ENCODE measurements at regions not wholly inside any gene's neighbourhood (a gene's known extent, or its start where the extent isn't known, plus 50 kb on each side); places are given as distances from the start of the nearest gene placed in this dataset.

DNA sequence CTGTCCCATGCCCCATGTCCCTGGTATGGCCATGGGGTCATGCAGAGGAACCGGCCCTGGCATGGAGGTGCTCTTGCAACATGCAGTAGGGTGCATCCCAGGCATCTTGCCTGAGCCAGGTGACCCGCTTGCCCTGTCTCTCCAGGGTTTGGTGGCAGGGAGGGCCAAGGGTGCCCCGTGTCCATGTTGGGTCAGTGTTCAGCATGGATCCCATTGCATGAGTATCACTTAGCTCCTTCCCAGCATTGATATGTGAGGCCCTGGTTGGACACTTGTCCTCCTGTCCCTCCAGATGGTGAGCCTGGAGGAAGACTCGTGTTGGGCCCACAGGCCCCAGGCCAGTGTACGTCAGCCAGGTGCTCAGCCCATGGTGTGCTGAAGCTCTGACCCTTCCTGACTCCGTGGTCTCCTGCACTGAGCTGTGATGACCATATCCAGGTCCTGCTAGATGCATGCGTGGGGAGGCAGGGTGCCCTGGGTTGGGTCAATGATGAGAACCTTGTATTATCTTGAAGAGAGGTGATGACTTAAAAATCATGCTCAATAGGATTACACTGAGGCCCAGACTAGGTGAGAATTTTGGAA is 205.0 kb downstream of the UBE3A start:
- dilution Hi-C loops (cut with HindIII; ENCODE audit: low sequenced_read_pairs, unreplicated experiment), result no loop called here
- WGBS, 2 experiments (ENCODE audit: extremely low coverage in 2 of 2, insufficient read length in 1 of 2), result 39% methylated on average over 4 of the region's 7 CpGs; no CpG with 5 or more reads in 1 of the 2 experiments
- no peak overlapping the region for H3K4ac ChIP-seq (ENCODE audit: low read depth, low read length)
- no peak overlapping the region for H2AK9ac ChIP-seq (replicated peaks; ENCODE audit: low read depth, low read length, poor library complexity)
- no peak overlapping the region for H3K56ac ChIP-seq (ENCODE audit: extremely low read depth, insufficient read depth, low read length)
- no peak overlapping the region for H2BK20ac ChIP-seq (ENCODE audit: low read depth, low read length)
- no TSS peak for BruUV-seq (replicated peaks)
- ChIA-PET POLR2A (ENCODE audit: unreplicated experiment) (no interaction called here), CTCF (no interaction called here)
- no peak overlapping the region for H3K18ac ChIP-seq (ENCODE audit: low read depth, low read length)
- H3K4me3 ChIP-seq (ENCODE audit: insufficient read depth, low read depth, low read length), result no peak overlapping the region
- H2BK120ac ChIP-seq (ENCODE audit: low read depth, low read length), result no peak overlapping the region
- in situ Hi-C loops (cut with MboI; ENCODE audit: low sequenced_read_pairs), result no loop called here
- H2BK15ac ChIP-seq (ENCODE audit: low read depth, low read length), result no peak overlapping the region
- no peak overlapping the region for H3K4me2 ChIP-seq (ENCODE audit: low read depth, low read length)
- DNase-seq (no peak), ATAC-seq (ENCODE audit: low read depth) (no peak)
- no peaks in the 10 kb centered on the region for H3K27me3 ChIP-seq (ENCODE audit: control insufficient read depth, insufficient read depth, low read length)
- no peak overlapping the region for H3K23ac ChIP-seq (ENCODE audit: low read depth, low read length)
- H4K8ac ChIP-seq (ENCODE audit: low read depth in 2 of 2, low read length in 2 of 2), result no peak overlapping the region
- H3K9ac ChIP-seq (ENCODE audit: low read depth, low read length), result no peak overlapping the region
- H3K9me3 ChIP-seq (ENCODE audit: control insufficient read depth, insufficient read depth, low read length), result peaks cover 73% of the 10 kb centered on the region
- no peak overlapping the region for H3K14ac ChIP-seq (replicated peaks; ENCODE audit: low read depth, low read length)
- H3K36me3 ChIP-seq (ENCODE audit: control insufficient read depth, insufficient read depth, low read length), result no peaks in the 10 kb centered on the region
- H4K20me1 ChIP-seq (ENCODE audit: insufficient read depth, low read length), result no peaks in the 10 kb centered on the region
- no peak overlapping the region for H2BK5ac ChIP-seq (ENCODE audit: low read depth, low read length, poor library complexity, severe bottlenecking)
- TF ChIP-seq MXI1 (IDR thresholded peaks at IDR 0.05; ENCODE audit: borderline replicate concordance, low read depth, low read length) (no peak), RFX5 (IDR thresholded peaks at IDR 0.05; ENCODE audit: low read depth, low read length) (no peak), MAFK (IDR thresholded peaks at IDR 0.05; ENCODE audit: low read depth, low read length) (no peak), BHLHE40 (IDR thresholded peaks at IDR 0.05; ENCODE audit: low read depth, low read length) (no peak), NFE2L2 (IDR thresholded peaks at IDR 0.05; ENCODE audit: low read depth, low read length) (no peak), SMC3 (IDR thresholded peaks at IDR 0.05; ENCODE audit: low read depth, low read length) (no peak), MAZ (IDR thresholded peaks at IDR 0.05; ENCODE audit: borderline replicate concordance, low read depth, low read length) (no peak), CHD1 (IDR thresholded peaks at IDR 0.05; ENCODE audit: low read depth, low read length) (no peak), RAD21 (IDR thresholded peaks at IDR 0.05; ENCODE audit: low read length) (no peak), POLR2A (IDR thresholded peaks at IDR 0.05; ENCODE audit: low read depth, low read length) (no peak), CEBPB (IDR thresholded peaks at IDR 0.05; ENCODE audit: low read depth, low read length) (no peak), RCOR1 (IDR thresholded peaks at IDR 0.05; ENCODE audit: insufficient replicate concordance, low read length) (no peak), FOS (IDR thresholded peaks at IDR 0.05; ENCODE audit: low read depth, low read length) (no peak)
- TF ChIP-seq, protein P1, sequence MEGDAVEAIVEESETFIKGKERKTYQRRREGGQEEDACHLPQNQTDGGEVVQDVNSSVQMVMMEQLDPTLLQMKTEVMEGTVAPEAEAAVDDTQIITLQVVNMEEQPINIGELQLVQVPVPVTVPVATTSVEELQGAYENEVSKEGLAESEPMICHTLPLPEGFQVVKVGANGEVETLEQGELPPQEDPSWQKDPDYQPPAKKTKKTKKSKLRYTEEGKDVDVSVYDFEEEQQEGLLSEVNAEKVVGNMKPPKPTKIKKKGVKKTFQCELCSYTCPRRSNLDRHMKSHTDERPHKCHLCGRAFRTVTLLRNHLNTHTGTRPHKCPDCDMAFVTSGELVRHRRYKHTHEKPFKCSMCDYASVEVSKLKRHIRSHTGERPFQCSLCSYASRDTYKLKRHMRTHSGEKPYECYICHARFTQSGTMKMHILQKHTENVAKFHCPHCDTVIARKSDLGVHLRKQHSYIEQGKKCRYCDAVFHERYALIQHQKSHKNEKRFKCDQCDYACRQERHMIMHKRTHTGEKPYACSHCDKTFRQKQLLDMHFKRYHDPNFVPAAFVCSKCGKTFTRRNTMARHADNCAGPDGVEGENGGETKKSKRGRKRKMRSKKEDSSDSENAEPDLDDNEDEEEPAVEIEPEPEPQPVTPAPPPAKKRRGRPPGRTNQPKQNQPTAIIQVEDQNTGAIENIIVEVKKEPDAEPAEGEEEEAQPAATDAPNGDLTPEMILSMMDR (conservative IDR thresholded peaks at IDR 0.05; ENCODE audit: low read depth, low read length), result no peak
- TF ChIP-seq, protein P2, sequence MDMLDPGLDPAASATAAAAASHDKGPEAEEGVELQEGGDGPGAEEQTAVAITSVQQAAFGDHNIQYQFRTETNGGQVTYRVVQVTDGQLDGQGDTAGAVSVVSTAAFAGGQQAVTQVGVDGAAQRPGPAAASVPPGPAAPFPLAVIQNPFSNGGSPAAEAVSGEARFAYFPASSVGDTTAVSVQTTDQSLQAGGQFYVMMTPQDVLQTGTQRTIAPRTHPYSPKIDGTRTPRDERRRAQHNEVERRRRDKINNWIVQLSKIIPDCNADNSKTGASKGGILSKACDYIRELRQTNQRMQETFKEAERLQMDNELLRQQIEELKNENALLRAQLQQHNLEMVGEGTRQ (IDR thresholded peaks at IDR 0.05; ENCODE audit: low read depth, low read length), result no peak
- TF ChIP-seq, protein P3, sequence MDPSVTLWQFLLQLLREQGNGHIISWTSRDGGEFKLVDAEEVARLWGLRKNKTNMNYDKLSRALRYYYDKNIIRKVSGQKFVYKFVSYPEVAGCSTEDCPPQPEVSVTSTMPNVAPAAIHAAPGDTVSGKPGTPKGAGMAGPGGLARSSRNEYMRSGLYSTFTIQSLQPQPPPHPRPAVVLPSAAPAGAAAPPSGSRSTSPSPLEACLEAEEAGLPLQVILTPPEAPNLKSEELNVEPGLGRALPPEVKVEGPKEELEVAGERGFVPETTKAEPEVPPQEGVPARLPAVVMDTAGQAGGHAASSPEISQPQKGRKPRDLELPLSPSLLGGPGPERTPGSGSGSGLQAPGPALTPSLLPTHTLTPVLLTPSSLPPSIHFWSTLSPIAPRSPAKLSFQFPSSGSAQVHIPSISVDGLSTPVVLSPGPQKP (IDR thresholded peaks at IDR 0.05; ENCODE audit: borderline replicate concordance, low read depth, low read length), result no peak
- no peaks in the 10 kb centered on the region for H3K4me1 ChIP-seq (ENCODE audit: control insufficient read depth, insufficient read depth, low read length)
- intact Hi-C loops (cut with micrococcal nuclease), result no loop called here
- H2AFZ ChIP-seq (replicated peaks; ENCODE audit: low read length, poor library complexity), result no peak overlapping the region
- no peaks in the 10 kb centered on the region for H3K9me1 ChIP-seq (ENCODE audit: insufficient read depth, low read length)
- no peak overlapping the region for H3K27ac ChIP-seq (ENCODE audit: insufficient read depth, low read length)
- H2AK5ac ChIP-seq (ENCODE audit: low read depth, low read length), result no peak overlapping the region
- H3K79me1 ChIP-seq (ENCODE audit: low read depth in 1 of 2, low read length in 2 of 2), result no peaks in the 10 kb centered on the region
- no peak overlapping the region for H4K5ac ChIP-seq (ENCODE audit: low read depth, low read length)
- H4K91ac ChIP-seq (ENCODE audit: insufficient read depth, low read depth, low read length), result no peak overlapping the region
